ENCODE measurements at regions not wholly inside any gene's neighbourhood (a gene's known extent, or its start where the extent isn't known, plus 50 kb on each side); places are given as distances from the start of the nearest gene placed in this dataset.

- no peak overlapping the region for H3K4me3 Mint-ChIP-seq
- ATAC-seq = peak; percentile 75
- H3K27ac Mint-ChIP-seq = no peak overlapping the region
- no peaks in the 10 kb centered on the region for H3K36me3 Mint-ChIP-seq
- H3K4me1 Mint-ChIP-seq = peaks cover 17% of the 10 kb centered on the region
- DNase-seq (ENCODE audit: low spot score in 2 of 2) = no peak
- peaks cover 3% of the 10 kb centered on the region for H3K9me3 Mint-ChIP-seq
These were observed 59.5 kb downstream of the PTGS2 start for GRCh38 chr1:186620566-186621350.

GRCh38 chr1:186618401-186619170 lies 61.6 kb downstream of the PTGS2 start:
- Mint-ChIP-seq H3K4me3 (peak overlapping the region; percentile 31), H3K9me3 (peaks cover 3% of the 10 kb centered on the region), H3K4me1 (peaks cover 34% of the 10 kb centered on the region), H3K36me3 (no peaks in the 10 kb centered on the region), H3K27ac (no peak overlapping the region)
- DNase-seq (ENCODE audit: low spot score in 2 of 2) = no peak
- ATAC-seq = peak; percentile 83

- peaks cover 31% of the 10 kb centered on the region for H3K4me1 Mint-ChIP-seq
- ATAC-seq (no peak), DNase-seq (ENCODE audit: low spot score in 2 of 2) (no peak)
- H3K9me3 Mint-ChIP-seq = peaks cover 2% of the 10 kb centered on the region
- peak overlapping the region; percentile 31 for H3K4me3 Mint-ChIP-seq
- no peaks in the 10 kb centered on the region for H3K36me3 Mint-ChIP-seq
- no peak overlapping the region for H3K27ac Mint-ChIP-seq
These were observed 62.3 kb downstream of the PTGS2 start for GRCh38 chr1:186617926-186618325.

GRCh38 chr1:186616511-186616910 lies 63.7 kb downstream of the PTGS2 start:
- DNase-seq (ENCODE audit: low spot score in 2 of 2) (no peak), ATAC-seq (no peak)
- Mint-ChIP-seq H3K27ac (no peak overlapping the region), H3K9me3 (no peaks in the 10 kb centered on the region), H3K4me1 (peaks cover 29% of the 10 kb centered on the region), H3K36me3 (no peaks in the 10 kb centered on the region), H3K4me3 (no peak overlapping the region)

GRCh38 chr1:186615332-186615731 lies 64.9 kb downstream of the PTGS2 start:
- no peak for DNase-seq (ENCODE audit: low spot score in 2 of 2)
- no peak overlapping the region for H3K4me3 Mint-ChIP-seq
- ATAC-seq = no peak
- H3K9me3 Mint-ChIP-seq = no peaks in the 10 kb centered on the region
- H3K4me1 Mint-ChIP-seq = peaks cover 29% of the 10 kb centered on the region
- no peaks in the 10 kb centered on the region for H3K36me3 Mint-ChIP-seq
- no peak overlapping the region for H3K27ac Mint-ChIP-seq

- no peak overlapping the region for H3K27ac Mint-ChIP-seq
- H3K4me1 Mint-ChIP-seq = peaks cover 17% of the 10 kb centered on the region
- H3K4me3 Mint-ChIP-seq = no peak overlapping the region
- no peaks in the 10 kb centered on the region for H3K36me3 Mint-ChIP-seq
- DNase-seq (ENCODE audit: low spot score in 2 of 2) (no peak), ATAC-seq (no peak)
- no peaks in the 10 kb centered on the region for H3K9me3 Mint-ChIP-seq
These were observed 69.1 kb downstream of the PTGS2 start for GRCh38 chr1:186611156-186611555.

- H3K27ac Mint-ChIP-seq = no peak overlapping the region
- no peak for ATAC-seq
- peaks cover 5% of the 10 kb centered on the region for H3K4me1 Mint-ChIP-seq
- H3K36me3 Mint-ChIP-seq = no peaks in the 10 kb centered on the region
- H3K4me3 Mint-ChIP-seq = no peak overlapping the region
- peaks cover 4% of the 10 kb centered on the region for H3K9me3 Mint-ChIP-seq
- DNase-seq (ENCODE audit: low spot score in 2 of 2) = no peak
These were observed 71.0 kb downstream of the PTGS2 start for GRCh38 chr1:186609183-186609582.

- ATAC-seq (no peak), DNase-seq (ENCODE audit: low spot score in 2 of 2) (no peak)
- Mint-ChIP-seq H3K27ac (no peak overlapping the region), H3K4me1 (no peaks in the 10 kb centered on the region), H3K36me3 (no peaks in the 10 kb centered on the region), H3K4me3 (no peak overlapping the region), H3K9me3 (peaks cover 4% of the 10 kb centered on the region)
These were observed 74.4 kb downstream of the PTGS2 start for GRCh38 chr1:186605762-186606350.

GRCh38 chr1:186595969-186596368 lies 84.3 kb downstream of the PTGS2 start:
- H3K4me3 Mint-ChIP-seq = no peak overlapping the region
- H3K27ac Mint-ChIP-seq = no peak overlapping the region
- H3K9me3 Mint-ChIP-seq = no peaks in the 10 kb centered on the region
- ATAC-seq = peak; percentile 48
- no peaks in the 10 kb centered on the region for H3K4me1 Mint-ChIP-seq
- H3K36me3 Mint-ChIP-seq = no peaks in the 10 kb centered on the region
- no peak for DNase-seq (ENCODE audit: low spot score in 2 of 2)

GRCh38 chr1:186578325-186579016 lies 101.8 kb downstream of the PTGS2 start:
- no peak overlapping the region for H3K27ac Mint-ChIP-seq
- H3K36me3 Mint-ChIP-seq = no peaks in the 10 kb centered on the region
- peaks cover 5% of the 10 kb centered on the region for H3K9me3 Mint-ChIP-seq
- no peaks in the 10 kb centered on the region for H3K4me1 Mint-ChIP-seq
- no peak for ATAC-seq
- no peak for DNase-seq (ENCODE audit: low spot score in 2 of 2)
- no peak overlapping the region for H3K4me3 Mint-ChIP-seq

- no peak for ATAC-seq
- H3K9me3 Mint-ChIP-seq = peaks cover under 1% of the 10 kb centered on the region
- H3K27ac Mint-ChIP-seq = no peak overlapping the region
- no peak overlapping the region for H3K4me3 Mint-ChIP-seq
- DNase-seq (ENCODE audit: low spot score in 2 of 2) = no peak
- no peaks in the 10 kb centered on the region for H3K36me3 Mint-ChIP-seq
- no peaks in the 10 kb centered on the region for H3K4me1 Mint-ChIP-seq
These were observed 102.6 kb downstream of the PTGS2 start for GRCh38 chr1:186577633-186578032.

- peaks cover under 1% of the 10 kb centered on the region for H3K9me3 Mint-ChIP-seq
- no peaks in the 10 kb centered on the region for H3K4me1 Mint-ChIP-seq
- H3K36me3 Mint-ChIP-seq = no peaks in the 10 kb centered on the region
- no peak overlapping the region for H3K27ac Mint-ChIP-seq
- ATAC-seq (no peak), DNase-seq (ENCODE audit: low spot score in 2 of 2) (no peak)
- no peak overlapping the region for H3K4me3 Mint-ChIP-seq
These were observed 103.0 kb downstream of the PTGS2 start for GRCh38 chr1:186577216-186577615.

GRCh38 chr1:186575348-186575747 lies 104.9 kb downstream of the PTGS2 start:
- peaks cover 4% of the 10 kb centered on the region for H3K9me3 Mint-ChIP-seq
- ATAC-seq (no peak), DNase-seq (ENCODE audit: low spot score in 2 of 2) (no peak)
- H3K4me3 Mint-ChIP-seq = no peak overlapping the region
- no peak overlapping the region for H3K27ac Mint-ChIP-seq
- H3K36me3 Mint-ChIP-seq = no peaks in the 10 kb centered on the region
- no peaks in the 10 kb centered on the region for H3K4me1 Mint-ChIP-seq

- Mint-ChIP-seq H3K36me3 (no peaks in the 10 kb centered on the region), H3K9me3 (peaks cover 4% of the 10 kb centered on the region), H3K4me1 (no peaks in the 10 kb centered on the region), H3K4me3 (no peak overlapping the region), H3K27ac (no peak overlapping the region)
- DNase-seq (ENCODE audit: low spot score in 2 of 2) (no peak), ATAC-seq (no peak)
These were observed 105.3 kb downstream of the PTGS2 start for GRCh38 chr1:186574926-186575325.

- Mint-ChIP-seq H3K4me1 (no peaks in the 10 kb centered on the region), H3K4me3 (no peak overlapping the region), H3K9me3 (peaks cover 4% of the 10 kb centered on the region), H3K36me3 (no peaks in the 10 kb centered on the region), H3K27ac (no peak overlapping the region)
- DNase-seq (ENCODE audit: low spot score in 2 of 2) (no peak), ATAC-seq (peak; percentile 40)
These were observed 107.7 kb downstream of the PTGS2 start for GRCh38 chr1:186572509-186572908.
